Transverse colon (tissue), 4 donors: ENCODE measurements at regions not wholly inside any gene's neighbourhood (a gene's known extent, or its start where the extent isn't known, plus 50 kb on each side); places are given as distances from the start of the nearest gene placed in this dataset.

Experiments used
- DNase-seq: peaks from one replicate; pipeline ENCODE4 v3.0.0-alpha.2; 2019
- H3K27ac ChIP-seq, 4 donors: fragments of 200-600 bp; sonication (generic); 2 replicates each; pipeline ENCODE4 v1.5.1; 2016 to 2018; ENCODE audit warnings: inconsistent platforms in 4 of 4
- H3K27me3 ChIP-seq: fragments of 200-600 bp; sonication (generic); 2 replicates; pipeline ENCODE4 v1.5.1; 2017; ENCODE audit warnings: inconsistent platforms
- H3K36me3 ChIP-seq, 4 donors: fragments of 200-600 bp; sonication (generic); 2 replicates each; pipeline ENCODE4 v1.5.1; 2017 to 2019; ENCODE audit warnings: inconsistent platforms in 4 of 4
- H3K4me1 ChIP-seq, 4 donors: fragments of 200-600 bp; sonication (generic); 2 replicates each; pipeline ENCODE4 v1.5.1; 2017 to 2020; ENCODE audit warnings: inconsistent platforms in 4 of 4
- H3K4me3 ChIP-seq, 4 donors: fragments of 200-600 bp; sonication (generic); 1 replicate in 1 of 4; 2 replicates in 3 of 4; pipeline versions ENCODE4 v1.5.1 to v1.6.1; 2017 to 2019; ENCODE audit warnings: inconsistent platforms in 4 of 4
- H3K9me3 ChIP-seq, 2 donors: fragments of 200-600 bp; sonication (generic); 2 replicates each; pipeline ENCODE4 v1.5.1; 2017 to 2019; ENCODE audit warnings: inconsistent platforms in 2 of 2
- CTCF ChIP-seq, 5 experiments: fragments of 200-600 bp in 3 of 5; fragments of 450-650 bp in 2 of 5; sonication (generic) in 3 of 5; IDR thresholded peaks; 1 replicate in 2 of 5; 2 replicates in 3 of 5; pipeline ENCODE4 v1.5.1; 2016 to 2017; ENCODE audit warnings: antibody characterized with exemption in 5 of 5, inconsistent platforms in 3 of 5, mild to moderate bottlenecking in 2 of 5, moderate library complexity in 1 of 5
- EP300 ChIP-seq: sonication (generic); formaldehyde crosslinking; IDR thresholded peaks from one replicate; pipeline ENCODE4 v1.6.1; 2017; ENCODE audit warnings: antibody characterized with exemption, low read depth
- POLR2A ChIP-seq: fragments of 450-650 bp; IDR thresholded peaks from one replicate; pipeline ENCODE4 v1.6.1; 2016; ENCODE audit warnings: antibody characterized with exemption, mild to moderate bottlenecking, moderate library complexity
- POLR2AphosphoS5 ChIP-seq, 3 donors: sonication (generic); formaldehyde crosslinking; IDR thresholded peaks; one replicate each; pipeline ENCODE4 v1.6.1; 2016; ENCODE audit warnings: antibody characterized with exemption in 3 of 3
- WGBS, 2 donors: methylation state at CpG; one replicate each; pipeline ENCODE4 v1.1.5; 2018; ENCODE audit warnings: low coverage in 1 of 2; 5-methylcytosine and 5-hydroxymethylcytosine counted together
- in situ Hi-C, 4 donors: fragments of 200-750 bp; cut with MboI; loops; one replicate each; pipeline versions ENCODE4 v1.15.0 to v1.15.1; 2017; ENCODE audit warnings: low sequenced_read_pairs in 3 of 4, low pct_ligation_motif_present in 1 of 4, low pct_unique_long_range_greater_than_20kb in 1 of 4
- intact Hi-C: fragments of 100-400 bp; cut with DNase I; formaldehyde crosslinking; loops from one replicate; pipeline ENCODE4 v1.15.1; 2023; ENCODE audit warnings: low total_unique reads

- Histone ChIP-seq H3K27me3 (no peaks in the 10 kb centered on the region), H3K36me3 (no peaks in the 10 kb centered on the region), H3K4me1 (peaks cover 0 to 4% (median 0%) of the 10 kb centered on the region in 4 donors), H3K27ac (no peak overlapping the region), H3K9me3 (no peaks in the 10 kb centered on the region), H3K4me3 (no peak overlapping the region)
- intact Hi-C loops (no loop called here), in situ Hi-C loops (no loop called here)
- 57 to 62% methylated on average over 2 of the region's 2 CpGs for WGBS, 2 donors
- TF ChIP-seq EP300 (no peak), CTCF (IDR thresholded peaks at IDR 0.05) (no peak), POLR2A (no peak), POLR2AphosphoS5 (IDR thresholded peaks at IDR 0.05) (no peak)
- no peak for DNase-seq
These were observed 231.0 kb upstream of the GATB start for GRCh38 chr4:151991884-151992167.

GRCh38 chr4:151991001-151991883 lies 230.4 kb upstream of the GATB start:
- Histone ChIP-seq H3K4me3 (no peak overlapping the region), H3K36me3 (no peaks in the 10 kb centered on the region), H3K9me3 (no peaks in the 10 kb centered on the region), H3K4me1 (peaks cover 0 to 4% (median 0%) of the 10 kb centered on the region in 4 donors), H3K27me3 (no peaks in the 10 kb centered on the region), H3K27ac (peak overlapping the region in 1 of 4 donors; percentile 38)
- intact Hi-C loops = no loop called here
- TF ChIP-seq POLR2AphosphoS5 (IDR thresholded peaks at IDR 0.05) (no peak), CTCF (IDR thresholded peaks at IDR 0.05) (no peak), EP300 (no peak), POLR2A (no peak)
- 76 to 77% methylated on average over 9 to 10 of the region's 10 CpGs for WGBS, 2 donors
- in situ Hi-C loops = no loop called here
- no peak for DNase-seq

- H3K9me3 ChIP-seq = no peaks in the 10 kb centered on the region
- no peaks in the 10 kb centered on the region for H3K36me3 ChIP-seq
- intact Hi-C loops = no loop called here
- no peaks in the 10 kb centered on the region for H3K27me3 ChIP-seq
- 63 to 65% methylated on average over 2 to 4 of the region's 4 CpGs for WGBS, 2 donors
- in situ Hi-C loops = no loop called here
- H3K4me3 ChIP-seq = no peak overlapping the region
- peak overlapping the region in 1 of 4 donors; percentile 6 for H3K27ac ChIP-seq
- TF ChIP-seq POLR2A = no peak
- no peak for TF ChIP-seq POLR2AphosphoS5 (IDR thresholded peaks at IDR 0.05)
- no peak for TF ChIP-seq CTCF (IDR thresholded peaks at IDR 0.05)
- TF ChIP-seq EP300 = no peak
- DNase-seq = no peak
- H3K4me1 ChIP-seq = peaks cover 0 to 4% (median 0%) of the 10 kb centered on the region in 4 donors
These were observed 229.4 kb upstream of the GATB start for GRCh38 chr4:151990201-151990600.

GRCh38 chr4:151988591-151988990 lies 227.8 kb upstream of the GATB start:
- WGBS, 2 donors = 92% methylated on average over 2 of the region's 2 CpGs; no CpG with 5 or more reads in 1 of the 2 donors
- no peak overlapping the region for H3K27ac ChIP-seq
- no peaks in the 10 kb centered on the region for H3K9me3 ChIP-seq
- in situ Hi-C loops (no loop called here), intact Hi-C loops (no loop called here)
- peaks cover 0 to 4% (median 0%) of the 10 kb centered on the region in 4 donors for H3K4me1 ChIP-seq
- H3K36me3 ChIP-seq = no peaks in the 10 kb centered on the region
- H3K27me3 ChIP-seq = no peaks in the 10 kb centered on the region
- TF ChIP-seq CTCF (IDR thresholded peaks at IDR 0.05) (no peak), POLR2A (no peak), EP300 (no peak), POLR2AphosphoS5 (IDR thresholded peaks at IDR 0.05) (no peak)
- H3K4me3 ChIP-seq = no peak overlapping the region
- no peak for DNase-seq
